ENCODE measurements at regions not wholly inside any gene's neighbourhood (a gene's known extent, or its start where the extent isn't known, plus 50 kb on each side); places are given as distances from the start of the nearest gene placed in this dataset.

DNA sequence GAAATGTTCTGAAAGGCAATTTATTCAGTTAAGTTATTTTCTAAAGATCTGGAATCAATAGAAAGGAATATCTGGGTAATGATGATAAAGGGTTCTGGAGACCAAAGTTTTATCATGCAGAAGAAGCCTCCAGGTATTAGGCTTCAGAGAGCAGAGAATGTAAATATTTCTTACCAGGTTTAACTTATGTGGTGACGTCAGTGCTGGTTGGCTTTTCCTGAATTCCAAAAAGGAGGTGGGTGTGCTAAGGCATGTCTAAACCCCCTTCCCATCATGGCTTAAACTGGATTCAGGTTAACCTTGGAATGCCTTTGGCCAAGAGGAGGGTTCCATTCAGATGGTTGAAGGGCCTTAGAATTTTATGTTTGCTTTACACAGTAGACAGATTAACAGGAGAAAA lies 829.9 kb downstream of the NCAM2 start:
- H3K4me1 Mint-ChIP-seq, result no peaks in the 10 kb centered on the region
- no peaks in the 10 kb centered on the region for H3K9me3 Mint-ChIP-seq
- no peak for DNase-seq
- H3K27me3 Mint-ChIP-seq (ENCODE audit: low read depth, poor library complexity), result no peaks in the 10 kb centered on the region
- no peak overlapping the region for H3K27ac Mint-ChIP-seq
- no peak overlapping the region for H3K4me3 Mint-ChIP-seq
- TF ChIP-seq, protein P1, sequence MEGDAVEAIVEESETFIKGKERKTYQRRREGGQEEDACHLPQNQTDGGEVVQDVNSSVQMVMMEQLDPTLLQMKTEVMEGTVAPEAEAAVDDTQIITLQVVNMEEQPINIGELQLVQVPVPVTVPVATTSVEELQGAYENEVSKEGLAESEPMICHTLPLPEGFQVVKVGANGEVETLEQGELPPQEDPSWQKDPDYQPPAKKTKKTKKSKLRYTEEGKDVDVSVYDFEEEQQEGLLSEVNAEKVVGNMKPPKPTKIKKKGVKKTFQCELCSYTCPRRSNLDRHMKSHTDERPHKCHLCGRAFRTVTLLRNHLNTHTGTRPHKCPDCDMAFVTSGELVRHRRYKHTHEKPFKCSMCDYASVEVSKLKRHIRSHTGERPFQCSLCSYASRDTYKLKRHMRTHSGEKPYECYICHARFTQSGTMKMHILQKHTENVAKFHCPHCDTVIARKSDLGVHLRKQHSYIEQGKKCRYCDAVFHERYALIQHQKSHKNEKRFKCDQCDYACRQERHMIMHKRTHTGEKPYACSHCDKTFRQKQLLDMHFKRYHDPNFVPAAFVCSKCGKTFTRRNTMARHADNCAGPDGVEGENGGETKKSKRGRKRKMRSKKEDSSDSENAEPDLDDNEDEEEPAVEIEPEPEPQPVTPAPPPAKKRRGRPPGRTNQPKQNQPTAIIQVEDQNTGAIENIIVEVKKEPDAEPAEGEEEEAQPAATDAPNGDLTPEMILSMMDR (IDR thresholded peaks at IDR 0.05), result no peak
- H3K36me3 Mint-ChIP-seq (ENCODE audit: low read depth), result no peaks in the 10 kb centered on the region

DNA sequence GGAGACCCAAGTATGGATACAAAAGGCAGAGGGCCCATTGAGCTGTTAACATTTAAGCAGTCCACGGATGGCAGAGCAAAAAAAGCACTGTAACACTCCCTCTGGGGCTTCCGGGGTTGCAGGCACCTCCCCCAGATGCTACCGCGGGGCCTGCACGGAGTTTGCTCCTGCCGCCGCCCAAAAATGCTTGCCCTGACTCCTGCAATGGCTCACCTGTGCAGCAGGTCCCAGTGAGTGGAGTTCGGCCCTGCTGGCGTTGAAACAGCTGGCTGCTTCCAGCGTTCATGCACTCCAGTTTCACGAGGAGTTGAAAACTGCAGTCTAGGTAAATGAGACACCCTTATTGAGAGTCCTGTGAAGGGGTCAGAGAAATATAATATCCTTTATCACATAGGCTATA lies 832.8 kb downstream of the NCAM2 start:
- no peak for DNase-seq
- H3K4me3 Mint-ChIP-seq, result no peak overlapping the region
- no peaks in the 10 kb centered on the region for H3K27me3 Mint-ChIP-seq (ENCODE audit: low read depth, poor library complexity)
- TF ChIP-seq, protein P1 (IDR thresholded peaks at IDR 0.05), result no peak
- H3K36me3 Mint-ChIP-seq (ENCODE audit: low read depth), result no peaks in the 10 kb centered on the region
- H3K4me1 Mint-ChIP-seq, result no peaks in the 10 kb centered on the region
- H3K27ac Mint-ChIP-seq, result no peak overlapping the region
- H3K9me3 Mint-ChIP-seq, result no peaks in the 10 kb centered on the region

DNA sequence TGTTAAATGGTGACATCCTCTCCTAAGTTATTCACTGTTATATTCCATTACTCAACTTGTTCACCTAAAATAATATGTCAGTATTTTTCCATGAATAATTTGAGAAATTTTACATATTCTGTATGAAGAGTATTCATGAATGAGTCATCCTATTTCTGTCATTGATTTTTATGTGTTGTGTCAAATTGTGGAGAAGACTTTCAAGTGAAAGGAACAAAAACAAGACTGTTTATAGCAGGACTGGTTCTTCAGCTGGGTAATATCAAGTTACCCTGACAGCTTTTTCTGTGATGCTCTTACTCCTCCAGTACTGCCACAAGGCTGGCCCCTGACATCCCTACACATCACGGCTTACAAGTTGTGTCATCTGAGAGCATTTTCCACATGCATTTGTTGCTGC lies 847.7 kb downstream of the NCAM2 start:
- Mint-ChIP-seq H3K36me3 (ENCODE audit: low read depth) (no peaks in the 10 kb centered on the region), H3K4me1 (peaks cover 5% of the 10 kb centered on the region), H3K4me3 (no peak overlapping the region), H3K9me3 (peaks cover 9% of the 10 kb centered on the region), H3K27ac (no peak overlapping the region), H3K27me3 (ENCODE audit: low read depth, poor library complexity) (peaks cover 3% of the 10 kb centered on the region)
- DNase-seq, result no peak
- TF ChIP-seq, protein P1 (IDR thresholded peaks at IDR 0.05), result no peak

GRCh38 chr21:21851205-21851604 lies 853.0 kb downstream of the NCAM2 start:
- TF ChIP-seq, protein P1 (IDR thresholded peaks at IDR 0.05), result no peak
- Mint-ChIP-seq H3K9me3 (peaks cover 5% of the 10 kb centered on the region), H3K27me3 (ENCODE audit: low read depth, poor library complexity) (peaks cover 3% of the 10 kb centered on the region), H3K27ac (no peak overlapping the region), H3K4me3 (no peak overlapping the region), H3K4me1 (peaks cover 2% of the 10 kb centered on the region), H3K36me3 (ENCODE audit: low read depth) (no peaks in the 10 kb centered on the region)
- DNase-seq, result no peak

GRCh38 chr21:21851657-21852056 lies 853.4 kb downstream of the NCAM2 start:
- no peak for DNase-seq
- H3K4me1 Mint-ChIP-seq, result no peaks in the 10 kb centered on the region
- H3K4me3 Mint-ChIP-seq, result no peak overlapping the region
- peaks cover 5% of the 10 kb centered on the region for H3K9me3 Mint-ChIP-seq
- no peak overlapping the region for H3K27ac Mint-ChIP-seq
- TF ChIP-seq, protein P1 (IDR thresholded peaks at IDR 0.05), result no peak
- H3K36me3 Mint-ChIP-seq (ENCODE audit: low read depth), result no peaks in the 10 kb centered on the region
- peaks cover 3% of the 10 kb centered on the region for H3K27me3 Mint-ChIP-seq (ENCODE audit: low read depth, poor library complexity)

DNA sequence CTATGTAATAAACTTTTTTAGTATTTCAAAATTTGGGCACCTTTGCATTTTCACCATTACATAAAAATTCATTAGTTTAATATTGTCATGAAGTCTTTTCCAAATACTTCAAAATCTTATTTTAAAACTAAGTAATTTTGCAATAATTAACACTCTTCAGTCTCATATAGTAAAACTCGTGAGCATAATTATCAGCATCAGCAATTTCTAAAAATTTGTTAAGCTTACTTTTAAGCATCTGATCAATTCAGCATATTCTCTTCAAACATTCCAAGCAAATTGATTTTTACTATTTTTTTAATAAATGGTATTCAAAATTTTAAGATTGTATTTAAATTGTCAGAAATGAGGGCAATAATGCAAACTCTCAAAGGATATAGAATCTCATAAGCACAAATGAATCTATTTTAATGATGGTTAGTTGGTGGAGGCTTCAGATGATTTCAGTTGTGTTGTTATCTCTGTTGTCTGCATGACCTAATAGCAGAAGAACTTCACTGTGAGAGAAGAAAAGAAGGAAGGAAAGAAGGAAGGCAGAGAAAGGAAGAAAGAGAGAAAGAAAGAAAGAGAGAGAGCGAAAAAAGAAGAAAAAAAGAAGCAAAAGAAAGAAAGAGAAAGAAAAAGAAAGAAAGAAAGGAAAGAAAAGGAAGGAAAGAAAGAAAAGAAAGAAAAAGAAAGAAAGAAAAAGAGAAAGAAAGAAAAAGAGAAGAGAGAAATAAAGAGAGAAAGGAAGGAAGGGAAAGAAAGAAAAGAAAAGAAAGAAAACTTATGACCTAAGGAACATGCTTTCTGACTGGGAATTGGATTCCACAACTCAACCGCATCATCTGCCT lies 860.5 kb downstream of the NCAM2 start:
- H3K4me1 Mint-ChIP-seq, result no peaks in the 10 kb centered on the region
- no peaks in the 10 kb centered on the region for H3K36me3 Mint-ChIP-seq (ENCODE audit: low read depth)
- H3K27ac Mint-ChIP-seq, result no peak overlapping the region
- TF ChIP-seq, protein P1 (IDR thresholded peaks at IDR 0.05), result no peak
- no peak overlapping the region for H3K4me3 Mint-ChIP-seq
- peaks cover 5% of the 10 kb centered on the region for H3K9me3 Mint-ChIP-seq
- no peaks in the 10 kb centered on the region for H3K27me3 Mint-ChIP-seq (ENCODE audit: low read depth, poor library complexity)
- no peak for DNase-seq

Data from nephron progenitor cell (in vitro differentiated cells).